ENCODE measurements at regions not wholly inside any gene's neighbourhood (a gene's known extent, or its start where the extent isn't known, plus 50 kb on each side); places are given as distances from the start of the nearest gene placed in this dataset.

GRCh38 chr2:49240608-49241007 is 86.3 kb upstream of the FSHR start:
- BruUV-seq (replicated peaks) = no TSS peak
- H3K36me3 Mint-ChIP-seq (ENCODE audit: insufficient read depth, unreplicated experiment) = no peaks in the 10 kb centered on the region
- H3K9me3 ChIP-seq = 0 out of 2 replicates have a peak, but pooled peaks cover 3% of the 10 kb centered on the region
- no peaks in the 10 kb centered on the region for H3K4me1 Mint-ChIP-seq (ENCODE audit: low read depth, unreplicated experiment)
- ChIA-PET POLR2A (no interaction called here), CTCF (no interaction called here)
- H3K4me3 ChIP-seq (ENCODE audit: low read depth, low read length) = no peak overlapping the region
- no peak for DNase-seq
- no peak overlapping the region for H3K27ac Mint-ChIP-seq (ENCODE audit: unreplicated experiment)
- no peaks in the 10 kb centered on the region for H3K36me3 ChIP-seq (ENCODE audit: control insufficient read depth, insufficient read depth, low read length)
- intact Hi-C loops (cut with micrococcal nuclease; ENCODE audit: unreplicated experiment) = no loop called here
- H3K4me1 ChIP-seq = no peaks in the 10 kb centered on the region
- TF ChIP-seq, protein P1, sequence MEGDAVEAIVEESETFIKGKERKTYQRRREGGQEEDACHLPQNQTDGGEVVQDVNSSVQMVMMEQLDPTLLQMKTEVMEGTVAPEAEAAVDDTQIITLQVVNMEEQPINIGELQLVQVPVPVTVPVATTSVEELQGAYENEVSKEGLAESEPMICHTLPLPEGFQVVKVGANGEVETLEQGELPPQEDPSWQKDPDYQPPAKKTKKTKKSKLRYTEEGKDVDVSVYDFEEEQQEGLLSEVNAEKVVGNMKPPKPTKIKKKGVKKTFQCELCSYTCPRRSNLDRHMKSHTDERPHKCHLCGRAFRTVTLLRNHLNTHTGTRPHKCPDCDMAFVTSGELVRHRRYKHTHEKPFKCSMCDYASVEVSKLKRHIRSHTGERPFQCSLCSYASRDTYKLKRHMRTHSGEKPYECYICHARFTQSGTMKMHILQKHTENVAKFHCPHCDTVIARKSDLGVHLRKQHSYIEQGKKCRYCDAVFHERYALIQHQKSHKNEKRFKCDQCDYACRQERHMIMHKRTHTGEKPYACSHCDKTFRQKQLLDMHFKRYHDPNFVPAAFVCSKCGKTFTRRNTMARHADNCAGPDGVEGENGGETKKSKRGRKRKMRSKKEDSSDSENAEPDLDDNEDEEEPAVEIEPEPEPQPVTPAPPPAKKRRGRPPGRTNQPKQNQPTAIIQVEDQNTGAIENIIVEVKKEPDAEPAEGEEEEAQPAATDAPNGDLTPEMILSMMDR (IDR thresholded peaks at IDR 0.05; ENCODE audit: insufficient read depth in 1 of 2, low read depth in 1 of 2, low read length in 1 of 2, severe bottlenecking in 1 of 2, unreplicated experiment in 1 of 2) = no peak
- no peak overlapping the region for H3K4me3 Mint-ChIP-seq (ENCODE audit: unreplicated experiment)
- H3K9me3 Mint-ChIP-seq (ENCODE audit: unreplicated experiment) = peaks cover 6% of the 10 kb centered on the region
- H3K27me3 ChIP-seq (replicated peaks; ENCODE audit: control insufficient read depth, insufficient read depth, low read length) = no peaks in the 10 kb centered on the region
- H3K27me3 Mint-ChIP-seq (ENCODE audit: insufficient read depth, unreplicated experiment) = no peaks in the 10 kb centered on the region

GRCh38 chr2:49238604-49238960 is 84.3 kb upstream of the FSHR start:
- Mint-ChIP-seq H3K4me3 (ENCODE audit: unreplicated experiment) (no peak overlapping the region), H3K27me3 (ENCODE audit: insufficient read depth, unreplicated experiment) (peaks cover 3% of the 10 kb centered on the region), H3K36me3 (ENCODE audit: insufficient read depth, unreplicated experiment) (no peaks in the 10 kb centered on the region), H3K9me3 (ENCODE audit: unreplicated experiment) (no peaks in the 10 kb centered on the region), H3K27ac (ENCODE audit: unreplicated experiment) (no peak overlapping the region), H3K4me1 (ENCODE audit: low read depth, unreplicated experiment) (no peaks in the 10 kb centered on the region)
- CTCF ChIA-PET = no interaction called here
- Histone ChIP-seq H3K9me3 (0 out of 2 replicates have a peak, but pooled peaks cover 3% of the 10 kb centered on the region), H3K36me3 (ENCODE audit: control insufficient read depth, insufficient read depth, low read length) (no peaks in the 10 kb centered on the region), H3K4me1 (no peaks in the 10 kb centered on the region), H3K4me3 (ENCODE audit: low read depth, low read length) (no peak overlapping the region), H3K27me3 (replicated peaks; ENCODE audit: control insufficient read depth, insufficient read depth, low read length) (no peaks in the 10 kb centered on the region)
- intact Hi-C loops (cut with micrococcal nuclease; ENCODE audit: unreplicated experiment) = no loop called here
- POLR2A ChIA-PET = no interaction called here
- TF ChIP-seq, protein P1 (IDR thresholded peaks at IDR 0.05; ENCODE audit: insufficient read depth in 1 of 2, low read depth in 1 of 2, low read length in 1 of 2, severe bottlenecking in 1 of 2, unreplicated experiment in 1 of 2) = no peak
- BruUV-seq (replicated peaks) = no TSS peak
- no peak for DNase-seq

DNA sequence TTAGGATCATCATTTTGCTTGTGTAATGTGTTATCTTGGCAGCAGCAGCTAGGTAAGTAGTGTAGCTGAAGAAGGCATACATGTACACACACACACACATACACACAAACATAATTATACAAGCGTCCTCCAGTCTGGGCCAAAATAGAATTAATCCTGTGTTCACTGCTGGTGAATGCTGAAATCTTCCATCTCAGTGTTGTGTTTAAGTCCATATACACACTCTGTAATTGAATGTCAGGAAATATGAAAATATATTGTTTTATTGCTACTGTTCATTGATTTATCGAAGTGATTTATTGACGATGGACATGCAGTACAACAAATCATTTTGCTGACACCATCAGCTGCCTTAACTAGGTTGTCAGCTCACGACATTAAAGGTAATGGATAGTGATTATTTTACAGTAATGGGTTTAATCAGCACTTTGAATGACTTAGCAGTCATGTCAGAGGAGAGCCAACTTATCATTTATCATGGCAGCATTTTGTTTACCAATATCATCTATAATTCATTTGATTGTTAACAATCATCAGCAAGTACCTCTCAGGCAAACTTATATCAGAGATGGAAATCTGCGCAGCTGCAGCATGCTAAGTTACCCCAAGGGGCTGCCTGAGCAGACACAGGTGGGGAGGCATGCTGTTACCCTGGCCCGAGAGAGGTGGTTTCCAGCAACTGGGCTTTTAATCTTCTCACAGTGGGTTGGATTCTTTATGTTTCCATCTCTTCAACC is 83.7 kb upstream of the FSHR start:
- H3K27me3 Mint-ChIP-seq (ENCODE audit: insufficient read depth, unreplicated experiment) = peaks cover 3% of the 10 kb centered on the region
- ChIA-PET POLR2A (no interaction called here), CTCF (no interaction called here)
- H3K4me3 Mint-ChIP-seq (ENCODE audit: unreplicated experiment) = no peak overlapping the region
- Histone ChIP-seq H3K27me3 (replicated peaks; ENCODE audit: control insufficient read depth, insufficient read depth, low read length) (no peaks in the 10 kb centered on the region), H3K4me1 (no peaks in the 10 kb centered on the region), H3K4me3 (ENCODE audit: low read depth, low read length) (no peak overlapping the region), H3K9me3 (0 out of 2 replicates have a peak, but pooled peaks cover 2% of the 10 kb centered on the region), H3K36me3 (ENCODE audit: control insufficient read depth, insufficient read depth, low read length) (no peaks in the 10 kb centered on the region)
- no peaks in the 10 kb centered on the region for H3K9me3 Mint-ChIP-seq (ENCODE audit: unreplicated experiment)
- H3K36me3 Mint-ChIP-seq (ENCODE audit: insufficient read depth, unreplicated experiment) = no peaks in the 10 kb centered on the region
- TF ChIP-seq, protein P1 (IDR thresholded peaks at IDR 0.05; ENCODE audit: insufficient read depth in 1 of 2, low read depth in 1 of 2, low read length in 1 of 2, severe bottlenecking in 1 of 2, unreplicated experiment in 1 of 2) = no peak
- DNase-seq = no peak
- no peak overlapping the region for H3K27ac Mint-ChIP-seq (ENCODE audit: unreplicated experiment)
- intact Hi-C loops (cut with micrococcal nuclease; ENCODE audit: unreplicated experiment) = no loop called here
- BruUV-seq (replicated peaks) = no TSS peak
- H3K4me1 Mint-ChIP-seq (ENCODE audit: low read depth, unreplicated experiment) = no peaks in the 10 kb centered on the region
